ENCODE measurements at regions not wholly inside any gene's neighbourhood (a gene's known extent, or its start where the extent isn't known, plus 50 kb on each side); places are given as distances from the start of the nearest gene placed in this dataset.
"Not testable (repeated sequence)": the region's sequence is repeated elsewhere in the genome, so short reads cannot be mapped to it uniquely, and the experiment has no call there.

- H3K27me3 Mint-ChIP-seq: peaks cover 0 to 5% (median 3%) of the 10 kb centered on the region in 5 donors
- H3K27ac Mint-ChIP-seq: no peak overlapping the region
- no peak for ATAC-seq
- ChIA-PET POLR2A (no interaction called here), CTCF (no interaction called here)
- no peaks in the 10 kb centered on the region for H3K36me3 Mint-ChIP-seq
- no peaks in the 10 kb centered on the region for H3K9me3 Mint-ChIP-seq
- intact Hi-C loops (cut with micrococcal nuclease): no loop called here
- H3K4me1 ChIP-seq (ENCODE audit: control insufficient read depth in 2 of 2, insufficient read depth in 2 of 2, low read length in 2 of 2): peaks cover 0 to 4% of the 10 kb centered on the region in 2 donors
- no peaks in the 10 kb centered on the region for H3K9me3 ChIP-seq (ENCODE audit: control insufficient read depth in 2 of 3, low read length in 3 of 3)
- H3K27me3 ChIP-seq (ENCODE audit: control insufficient read depth in 2 of 2, insufficient read depth in 2 of 2, low read length in 2 of 2): no peaks in the 10 kb centered on the region
- H3K27ac ChIP-seq (ENCODE audit: low read depth, low read length): no peak overlapping the region
- no peak overlapping the region for H3K4me3 ChIP-seq (ENCODE audit: low read length)
- H3K36me3 ChIP-seq (ENCODE audit: control insufficient read depth in 2 of 3, insufficient read depth in 3 of 3, low read length in 3 of 3): no peaks in the 10 kb centered on the region
- peaks cover 2 to 7% (median 2%) of the 10 kb centered on the region in 7 donors for H3K4me1 Mint-ChIP-seq
- DNase-seq: no peak
- no peak overlapping the region for H3K4me3 Mint-ChIP-seq
Observed at GRCh38 chr2:105540642-105541041, 141.8 kb upstream of the FHL2 start.

- H3K27me3 Mint-ChIP-seq: peaks cover 0 to 7% (median 4%) of the 10 kb centered on the region in 5 donors
Observed at GRCh38 chr2:105539331-105539730, 140.5 kb upstream of the FHL2 start.

GRCh38 chr2:105538840-105539239 is 140.0 kb upstream of the FHL2 start:
- peaks cover 0 to 4% (median 0%) of the 10 kb centered on the region in 7 donors for H3K4me1 Mint-ChIP-seq
- POLR2A ChIA-PET: no interaction called here
- peaks cover 0 to 7% (median 4%) of the 10 kb centered on the region in 5 donors for H3K27me3 Mint-ChIP-seq
- CTCF ChIA-PET: interaction anchor here (0.6 to 1.6 kb wide), 3 partner anchors 12 to 170 kb away, joined by 3 to 5 read pairs (median 3); no protein-coding TSS in a partner anchor
- no peaks in the 10 kb centered on the region for H3K4me1 ChIP-seq (ENCODE audit: control insufficient read depth in 2 of 2, insufficient read depth in 2 of 2, low read length in 2 of 2)
- no peak for ATAC-seq
- H3K36me3 Mint-ChIP-seq: no peaks in the 10 kb centered on the region
- intact Hi-C loops (cut with micrococcal nuclease): no loop called here
- no peaks in the 10 kb centered on the region for H3K27me3 ChIP-seq (ENCODE audit: control insufficient read depth in 2 of 2, insufficient read depth in 2 of 2, low read length in 2 of 2)
- no peak overlapping the region for H3K4me3 ChIP-seq (ENCODE audit: low read length)
- no peak overlapping the region for H3K4me3 Mint-ChIP-seq
- H3K27ac ChIP-seq (ENCODE audit: low read depth, low read length): no peak overlapping the region
- H3K9me3 ChIP-seq (ENCODE audit: control insufficient read depth in 2 of 3, low read length in 3 of 3): no peaks in the 10 kb centered on the region
- DNase-seq: no peak
- H3K9me3 Mint-ChIP-seq: no peaks in the 10 kb centered on the region
- no peak overlapping the region for H3K27ac Mint-ChIP-seq
- H3K36me3 ChIP-seq (ENCODE audit: control insufficient read depth in 2 of 3, insufficient read depth in 3 of 3, low read length in 3 of 3): no peaks in the 10 kb centered on the region

More at GRCh38 chr2:105539331-105539730, 140.5 kb upstream of the FHL2 start:
- Mint-ChIP-seq H3K4me1 (peaks cover 0 to 4% (median 0%) of the 10 kb centered on the region in 7 donors), H3K4me3 (no peak overlapping the region), H3K27ac (no peak overlapping the region), H3K9me3 (no peaks in the 10 kb centered on the region), H3K36me3 (no peaks in the 10 kb centered on the region)
- intact Hi-C loops (cut with micrococcal nuclease): no loop called here
- no peak for DNase-seq
- no peak overlapping the region for H3K27ac ChIP-seq (ENCODE audit: low read depth, low read length)
- no peak for ATAC-seq
- H3K4me1 ChIP-seq (ENCODE audit: control insufficient read depth in 2 of 2, insufficient read depth in 2 of 2, low read length in 2 of 2): no peaks in the 10 kb centered on the region
- no peaks in the 10 kb centered on the region for H3K27me3 ChIP-seq (ENCODE audit: control insufficient read depth in 2 of 2, insufficient read depth in 2 of 2, low read length in 2 of 2)
- ChIA-PET CTCF (interaction anchor here (1.4 to 1.6 kb wide), 2 partner anchors 12 to 170 kb away, joined by 3 to 5 read pairs; no protein-coding TSS in a partner anchor), POLR2A (no interaction called here)
- no peak overlapping the region for H3K4me3 ChIP-seq (ENCODE audit: low read length)
- H3K9me3 ChIP-seq (ENCODE audit: control insufficient read depth in 2 of 3, low read length in 3 of 3): no peaks in the 10 kb centered on the region
- no peaks in the 10 kb centered on the region for H3K36me3 ChIP-seq (ENCODE audit: control insufficient read depth in 2 of 3, insufficient read depth in 3 of 3, low read length in 3 of 3)

GRCh38 chr2:105537920-105538319 is 139.1 kb upstream of the FHL2 start:
- DNase-seq (no peak), ATAC-seq (no peak)
- Mint-ChIP-seq H3K4me3 (no peak overlapping the region), H3K4me1 (peaks cover 0 to 4% (median 0%) of the 10 kb centered on the region in 7 donors), H3K9me3 (no peaks in the 10 kb centered on the region), H3K36me3 (no peaks in the 10 kb centered on the region), H3K27me3 (peaks cover 0 to 7% (median 4%) of the 10 kb centered on the region in 5 donors), H3K27ac (no peak overlapping the region)
- intact Hi-C loops (cut with micrococcal nuclease): no loop called here
- H3K36me3 ChIP-seq (ENCODE audit: control insufficient read depth in 2 of 3, insufficient read depth in 3 of 3, low read length in 3 of 3): no peaks in the 10 kb centered on the region
- no peaks in the 10 kb centered on the region for H3K9me3 ChIP-seq (ENCODE audit: control insufficient read depth in 2 of 3, low read length in 3 of 3)
- H3K27ac ChIP-seq (ENCODE audit: low read depth, low read length): no peak overlapping the region
- no peak overlapping the region for H3K4me3 ChIP-seq (ENCODE audit: low read length)
- ChIA-PET POLR2A (no interaction called here), CTCF (no interaction called here)
- H3K27me3 ChIP-seq (ENCODE audit: control insufficient read depth in 2 of 2, insufficient read depth in 2 of 2, low read length in 2 of 2): no peaks in the 10 kb centered on the region
- H3K4me1 ChIP-seq (ENCODE audit: control insufficient read depth in 2 of 2, insufficient read depth in 2 of 2, low read length in 2 of 2): no peaks in the 10 kb centered on the region

- DNase-seq: no peak
- no peak overlapping the region for H3K4me3 Mint-ChIP-seq
- H3K4me3 ChIP-seq (ENCODE audit: low read length): no peak overlapping the region
- H3K27ac Mint-ChIP-seq: no peak overlapping the region
- no peaks in the 10 kb centered on the region for H3K36me3 Mint-ChIP-seq
- no peaks in the 10 kb centered on the region for H3K27me3 ChIP-seq (ENCODE audit: control insufficient read depth in 2 of 2, insufficient read depth in 2 of 2, low read length in 2 of 2)
- ChIA-PET POLR2A (interaction anchor here (0.7 kb wide), 1 partner anchor 28 kb away, joined by 3 read pairs; no protein-coding TSS in a partner anchor), CTCF (no interaction called here)
- H3K36me3 ChIP-seq (ENCODE audit: control insufficient read depth in 2 of 3, insufficient read depth in 3 of 3, low read length in 3 of 3): no peaks in the 10 kb centered on the region
- no peak overlapping the region for H3K27ac ChIP-seq (ENCODE audit: low read depth, low read length)
- no peaks in the 10 kb centered on the region for H3K9me3 Mint-ChIP-seq
- no peaks in the 10 kb centered on the region for H3K4me1 ChIP-seq (ENCODE audit: control insufficient read depth in 2 of 2, insufficient read depth in 2 of 2, low read length in 2 of 2)
- intact Hi-C loops (cut with micrococcal nuclease): no loop called here
- peaks cover 0 to 7% (median 4%) of the 10 kb centered on the region in 5 donors for H3K27me3 Mint-ChIP-seq
- no peaks in the 10 kb centered on the region for H3K9me3 ChIP-seq (ENCODE audit: control insufficient read depth in 2 of 3, low read length in 3 of 3)
- ATAC-seq: no peak
- H3K4me1 Mint-ChIP-seq: peaks cover 0 to 4% (median 0%) of the 10 kb centered on the region in 7 donors
Observed at GRCh38 chr2:105537466-105537865, 138.6 kb upstream of the FHL2 start.

- Histone ChIP-seq H3K36me3 (ENCODE audit: control insufficient read depth in 2 of 3, insufficient read depth in 3 of 3, low read length in 3 of 3) (no peaks in the 10 kb centered on the region), H3K4me3 (ENCODE audit: low read length) (no peak overlapping the region), H3K27ac (ENCODE audit: low read depth, low read length) (no peak overlapping the region), H3K9me3 (ENCODE audit: control insufficient read depth in 2 of 3, low read length in 3 of 3) (no peaks in the 10 kb centered on the region), H3K27me3 (ENCODE audit: control insufficient read depth in 2 of 2, insufficient read depth in 2 of 2, low read length in 2 of 2) (no peaks in the 10 kb centered on the region), H3K4me1 (ENCODE audit: control insufficient read depth in 2 of 2, insufficient read depth in 2 of 2, low read length in 2 of 2) (no peaks in the 10 kb centered on the region)
- CTCF ChIA-PET: no interaction called here
- Mint-ChIP-seq H3K4me1 (peaks cover 0 to 4% (median 0%) of the 10 kb centered on the region in 7 donors), H3K9me3 (no peaks in the 10 kb centered on the region), H3K36me3 (no peaks in the 10 kb centered on the region), H3K27ac (no peak overlapping the region), H3K4me3 (no peak overlapping the region), H3K27me3 (peaks cover 0 to 10% (median 5%) of the 10 kb centered on the region in 5 donors)
- intact Hi-C loops (cut with micrococcal nuclease): no loop called here
- POLR2A ChIA-PET: interaction anchor here (0.8 kb wide), 1 partner anchor 564 kb away, joined by 4 read pairs; no protein-coding TSS in a partner anchor
- no peak for ATAC-seq
- DNase-seq: no peak
Observed at GRCh38 chr2:105536175-105536574, 137.3 kb upstream of the FHL2 start.

- H3K9me3 Mint-ChIP-seq; intact Hi-C loops (cut with micrococcal nuclease); DNase-seq; H3K4me3 Mint-ChIP-seq; H3K4me1 Mint-ChIP-seq; ATAC-seq; H3K27ac Mint-ChIP-seq; H3K36me3 ChIP-seq (ENCODE audit: control insufficient read depth in 2 of 3, insufficient read depth in 3 of 3, low read length in 3 of 3); H3K27ac ChIP-seq (ENCODE audit: low read depth, low read length); POLR2A ChIA-PET; H3K4me3 ChIP-seq (ENCODE audit: low read length); H3K36me3 Mint-ChIP-seq; H3K27me3 ChIP-seq (ENCODE audit: control insufficient read depth in 2 of 2, insufficient read depth in 2 of 2, low read length in 2 of 2); H3K9me3 ChIP-seq (ENCODE audit: control insufficient read depth in 2 of 3, low read length in 3 of 3); H3K4me1 ChIP-seq (ENCODE audit: control insufficient read depth in 2 of 2, insufficient read depth in 2 of 2, low read length in 2 of 2): not testable (repeated sequence)
- CTCF ChIA-PET: interaction anchor here (1.5 kb wide), 1 partner anchor 161 kb away, joined by 3 read pairs; no protein-coding TSS in a partner anchor
- peaks cover 0 to 14% (median 0%) of the 10 kb centered on the region in 5 donors for H3K27me3 Mint-ChIP-seq
Observed at GRCh38 chr2:105529258-105529657, 130.4 kb upstream of the FHL2 start.
